HCT116 (cell line): ENCODE measurements at regions not wholly inside any gene's neighbourhood (a gene's known extent, or its start where the extent isn't known, plus 50 kb on each side); places are given as distances from the start of the nearest gene placed in this dataset.

ENCODE experiments used
- ATAC-seq: fragments of 200-7000 bp; cut with Tn5 transposase; 2 replicates; pipeline ENCODE4 v1.9.1; 2020; ENCODE audit warnings: mild to moderate bottlenecking, moderate library complexity
- BruUV-seq: library from RNA; stranded (reverse); fragments of 400-500 nt; replicated peaks from 2 replicates; lab custom pipeline; 2021; lab: Mats Ljungman, UMichigan
- CTCF ChIA-PET: fragments of 300-600 bp; sonication (Branson Sonifier 250); formaldehyde crosslinking; loops from one replicate; lab custom pipeline; 2021; ENCODE audit warnings: antibody characterized with exemption; lab: Charles Lee
- POLR2A ChIA-PET: fragments of 300-600, 350-600 bp; sonication (Branson Sonifier 250); formaldehyde crosslinking; loops from one replicate; lab custom pipeline; 2021; ENCODE audit warnings: antibody characterized with exemption; lab: Charles Lee
- RAD21 ChIA-PET, 2 experiments: fragments of 300-600 bp; sonication (Branson Sonifier 250); formaldehyde crosslinking; loops; one replicate each; lab custom pipeline; 2023; ENCODE audit warnings: low total read pairs in 2 of 2; ENCODE audit not compliant: uncharacterized antibody in 2 of 2, unreplicated experiment in 2 of 2, low non-redundant PET in 1 of 2; lab: Charles Lee
- DNase-seq: peaks from one replicate; pipeline ENCODE4 v3.0.0-alpha.2; 2010; ENCODE audit warnings: low read depth, low spot score
- H2AFZ ChIP-seq: fragments of 200-600 bp; shearing (Covaris generic), sonication (generic); 2 replicates; pipeline ENCODE4 v1.6.1; 2017; ENCODE audit warnings: low read depth, mixed run types, mixed read lengths, antibody characterized with exemption, low read length; ENCODE audit not compliant: poor library complexity, severe bottlenecking
- H3K27ac ChIP-seq: 2 replicates; pipeline ENCODE4 v1.5.1; 2012; ENCODE audit warnings: low read depth, low read length
- H3K27me3 ChIP-seq: fragments of 200-600 bp; sonication (generic); 2 replicates; pipeline ENCODE4 v1.6.1; 2016; ENCODE audit warnings: mixed run types, low read length, mixed read lengths; ENCODE audit not compliant: insufficient read depth
- H3K36me3 ChIP-seq, 2 experiments: fragments of 200-500 bp in 1 of 2; fragments of 200-600 bp in 1 of 2; sonication (Bioruptor generic) in 1 of 2; sonication (generic) in 1 of 2; 2 replicates each; pipeline versions ENCODE4 v1.5.1 to v1.6.1; 2014 to 2016; ENCODE audit warnings: low read length in 2 of 2, inconsistent platforms in 1 of 2, mixed read lengths in 1 of 2, mixed run types in 1 of 2; ENCODE audit not compliant: insufficient read depth in 2 of 2, control insufficient read depth in 1 of 2
- H3K4me1 ChIP-seq, 2 experiments: fragments of 200-600 bp in 1 of 2; sonication (generic) in 1 of 2; 2 replicates each; pipeline versions ENCODE4 v1.5.1 to v1.6.1; 2012 to 2017; ENCODE audit warnings: low read length in 2 of 2, inconsistent platforms in 1 of 2, mild to moderate bottlenecking in 1 of 2, mixed read lengths in 1 of 2, mixed run types in 1 of 2, moderate library complexity in 1 of 2; ENCODE audit not compliant: insufficient read depth in 2 of 2, control insufficient read depth in 1 of 2
- H3K4me2 ChIP-seq: fragments of 200-600 bp; sonication (generic); 2 replicates; pipeline ENCODE4 v1.6.1; 2017; ENCODE audit warnings: mixed run types, low read length, mixed read lengths
- H3K4me3 ChIP-seq, 2 experiments: fragments of 200-600 bp in 1 of 2; sonication (generic) in 1 of 2; replicated peaks in 1 of 2; 2 replicates each; pipeline ENCODE4 v1.5.1; 2011 to 2016; ENCODE audit warnings: low read length in 2 of 2, control low read depth in 1 of 2, low read depth in 1 of 2, mild to moderate bottlenecking in 1 of 2, mixed read lengths in 1 of 2, mixed run types in 1 of 2
- H3K79me2 ChIP-seq: fragments of 200-600 bp; sonication (generic); 2 replicates; pipeline ENCODE4 v1.6.1; 2017; ENCODE audit warnings: mild to moderate bottlenecking, mixed run types, low read length, moderate library complexity, mixed read lengths; ENCODE audit not compliant: insufficient read depth
- H3K9ac ChIP-seq: fragments of 200-600 bp; sonication (generic); 2 replicates; pipeline ENCODE4 v1.6.1; 2016; ENCODE audit warnings: low read length, mixed read lengths
- H3K9me2 ChIP-seq: fragments of 200-600 bp; sonication (generic), shearing (Covaris generic); 2 replicates; pipeline ENCODE4 v1.6.1; 2017; ENCODE audit warnings: mixed run types, mild to moderate bottlenecking, moderate library complexity; ENCODE audit not compliant: insufficient read depth
- H3K9me3 ChIP-seq, 2 experiments: fragments of 200-500 bp in 1 of 2; fragments of 200-600 bp in 1 of 2; sonication (Bioruptor generic) in 1 of 2; sonication (generic) in 1 of 2; 2 replicates each; pipeline ENCODE4 v1.6.1; 2014 to 2017; ENCODE audit warnings: low read length in 2 of 2, mixed read lengths in 2 of 2, inconsistent platforms in 1 of 2, low read depth in 1 of 2, mild to moderate bottlenecking in 1 of 2, mixed run types in 1 of 2, moderate library complexity in 1 of 2; ENCODE audit not compliant: control insufficient read depth in 1 of 2, insufficient read depth in 1 of 2
- H4K20me1 ChIP-seq: fragments of 200-600 bp; sonication (generic), shearing (Covaris generic); 2 replicates; pipeline ENCODE4 v1.6.1; 2017; ENCODE audit warnings: mixed run types, mild to moderate bottlenecking, moderate library complexity; ENCODE audit not compliant: insufficient read depth
- CBX3 ChIP-seq: IDR thresholded peaks from 2 replicates; pipeline ENCODE4 v1.6.1; 2012; ENCODE audit warnings: low read depth
- CTCF ChIP-seq, 3 experiments: fragments of 200-600 bp in 1 of 3; sonication (generic) in 1 of 3; IDR thresholded peaks in 2 of 3; conservative IDR thresholded peaks in 1 of 3; 2 replicates each; pipeline ENCODE4 v1.5.1; 2012 to 2017; ENCODE audit warnings: low read depth in 2 of 3, low read length in 2 of 3, antibody characterized with exemption in 1 of 3, borderline replicate concordance in 1 of 3, control low read depth in 1 of 3, mild to moderate bottlenecking in 1 of 3, mixed read lengths in 1 of 3, mixed run types in 1 of 3, moderate library complexity in 1 of 3; ENCODE audit not compliant: insufficient read depth in 1 of 3
- EGR1 ChIP-seq: IDR thresholded peaks from 2 replicates; pipeline ENCODE4 v1.6.1; 2012; ENCODE audit warnings: low read depth
- ELF1 ChIP-seq: IDR thresholded peaks from 2 replicates; pipeline ENCODE4 v1.6.1; 2012; ENCODE audit warnings: low read depth, borderline replicate concordance
- EZH2 ChIP-seq: fragments of 200-600 bp; sonication (generic); IDR thresholded peaks from 2 replicates; pipeline ENCODE4 v1.6.1; 2017; ENCODE audit warnings: antibody characterized with exemption, mixed run types
- EZH2phosphoT487 ChIP-seq: fragments of 200-600 bp; IDR thresholded peaks from 2 replicates; pipeline ENCODE4 v1.6.1; 2018; ENCODE audit warnings: antibody characterized with exemption, borderline replicate concordance
- FOSL1 ChIP-seq: IDR thresholded peaks from 2 replicates; pipeline ENCODE4 v1.6.1; 2012; ENCODE audit warnings: low read depth
- POLR2A ChIP-seq: IDR thresholded peaks from 2 replicates; pipeline ENCODE4 v1.7.0; 2011; ENCODE audit warnings: borderline replicate concordance; ENCODE audit not compliant: insufficient read depth, insufficient read length; ENCODE audit errors: extremely low read depth
- POLR2AphosphoS5 ChIP-seq: IDR thresholded peaks from 2 replicates; pipeline ENCODE4 v1.6.1; 2011; ENCODE audit warnings: mild to moderate bottlenecking, low read depth, low read length, moderate library complexity
- SIN3A ChIP-seq: IDR thresholded peaks from 2 replicates; pipeline ENCODE4 v1.6.1; 2012; ENCODE audit warnings: low read depth
- SP1 ChIP-seq: IDR thresholded peaks from 2 replicates; pipeline ENCODE4 v1.6.1; 2012; ENCODE audit warnings: low read depth
- SRF ChIP-seq: IDR thresholded peaks from 2 replicates; pipeline ENCODE4 v1.6.1; 2012; ENCODE audit warnings: low read depth
- TCF7L2 ChIP-seq: IDR thresholded peaks from 2 replicates; pipeline ENCODE4 v1.7.0; 2011; ENCODE audit warnings: borderline replicate concordance, inconsistent platforms; ENCODE audit not compliant: insufficient read depth, insufficient read length; ENCODE audit errors: extremely low read depth
- ZNF274 ChIP-seq: fragments of 200-500 bp; sonication (Bioruptor generic); IDR thresholded peaks from 2 replicates; pipeline ENCODE4 v1.6.1; 2014; ENCODE audit warnings: mild to moderate bottlenecking, low read depth, low read length, inconsistent platforms
- intact Hi-C: fragments of 100-400 bp; cut with micrococcal nuclease; formaldehyde crosslinking; loops from 2 replicates; pipeline ENCODE4 v1.10.0; 2022
- TF ChIP-seq, protein P1 (sequence below): IDR thresholded peaks from 2 replicates; pipeline ENCODE4 v1.6.1; 2012; ENCODE audit warnings: low read depth
- TF ChIP-seq, protein P2 (sequence below): IDR thresholded peaks from 2 replicates; pipeline ENCODE4 v1.6.1; 2012
- TF ChIP-seq, protein P3 (sequence below): IDR thresholded peaks from 2 replicates; pipeline ENCODE4 v1.6.1; 2012

DNA sequence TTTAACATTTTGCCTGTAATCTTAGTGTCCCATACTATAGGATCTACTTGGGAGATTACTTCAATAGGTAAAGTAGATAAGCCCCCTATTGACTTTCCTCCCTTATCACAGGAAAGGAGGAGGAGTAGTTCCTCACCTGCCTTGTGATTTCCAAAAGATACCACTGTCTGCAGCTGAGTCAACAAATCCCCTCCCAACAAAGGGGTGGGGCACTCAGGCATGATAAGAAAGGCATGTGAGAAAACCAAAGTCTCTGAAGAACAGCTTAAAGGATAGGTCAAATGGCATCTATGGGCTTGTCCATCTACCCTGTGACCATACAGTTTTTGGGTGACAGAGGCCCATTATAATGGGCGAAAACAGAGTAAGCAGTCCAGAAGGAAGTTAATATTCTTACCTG is 71.3 kb upstream of the WNT7A start:
- Histone ChIP-seq H3K4me1 (no peaks in the 10 kb centered on the region), H3K9me2 (no peaks in the 10 kb centered on the region), H3K79me2 (no peaks in the 10 kb centered on the region), H3K27me3 (peaks cover 8% of the 10 kb centered on the region; the same call in 1 of the 2 replicates), H3K36me3 (no peaks in the 10 kb centered on the region), H3K9me3 (no peaks in the 10 kb centered on the region), H3K4me2 (no peak overlapping the region), H3K9ac (no peak overlapping the region), H2AFZ (no peak overlapping the region), H3K4me3 (no peak overlapping the region), H4K20me1 (no peaks in the 10 kb centered on the region), H3K27ac (no peak overlapping the region)
- ChIA-PET POLR2A (no interaction called here), CTCF (no interaction called here), RAD21 (interaction anchor here in 1 of 2 experiments (0.6 kb wide), 1 partner anchor 65 kb away, joined by 3 read pairs; no protein-coding TSS in a partner anchor)
- TF ChIP-seq SRF (no peak), TCF7L2 (no peak), EZH2 (no peak), CTCF (IDR thresholded peaks at IDR 0.05 in 2 of 3, conservative IDR thresholded peaks at IDR 0.05 in 1 of 3; ENCODE audit: borderline replicate concordance in 1 of 3, insufficient read depth in 1 of 3, low read depth in 2 of 3, low read length in 2 of 3) (no peak), ELF1 (no peak), EZH2phosphoT487 (no peak), POLR2AphosphoS5 (no peak), CBX3 (no peak), SP1 (no peak), ZNF274 (no peak), EGR1 (no peak), POLR2A (no peak), FOSL1 (no peak), SIN3A (no peak)
- TF ChIP-seq, protein P1, sequence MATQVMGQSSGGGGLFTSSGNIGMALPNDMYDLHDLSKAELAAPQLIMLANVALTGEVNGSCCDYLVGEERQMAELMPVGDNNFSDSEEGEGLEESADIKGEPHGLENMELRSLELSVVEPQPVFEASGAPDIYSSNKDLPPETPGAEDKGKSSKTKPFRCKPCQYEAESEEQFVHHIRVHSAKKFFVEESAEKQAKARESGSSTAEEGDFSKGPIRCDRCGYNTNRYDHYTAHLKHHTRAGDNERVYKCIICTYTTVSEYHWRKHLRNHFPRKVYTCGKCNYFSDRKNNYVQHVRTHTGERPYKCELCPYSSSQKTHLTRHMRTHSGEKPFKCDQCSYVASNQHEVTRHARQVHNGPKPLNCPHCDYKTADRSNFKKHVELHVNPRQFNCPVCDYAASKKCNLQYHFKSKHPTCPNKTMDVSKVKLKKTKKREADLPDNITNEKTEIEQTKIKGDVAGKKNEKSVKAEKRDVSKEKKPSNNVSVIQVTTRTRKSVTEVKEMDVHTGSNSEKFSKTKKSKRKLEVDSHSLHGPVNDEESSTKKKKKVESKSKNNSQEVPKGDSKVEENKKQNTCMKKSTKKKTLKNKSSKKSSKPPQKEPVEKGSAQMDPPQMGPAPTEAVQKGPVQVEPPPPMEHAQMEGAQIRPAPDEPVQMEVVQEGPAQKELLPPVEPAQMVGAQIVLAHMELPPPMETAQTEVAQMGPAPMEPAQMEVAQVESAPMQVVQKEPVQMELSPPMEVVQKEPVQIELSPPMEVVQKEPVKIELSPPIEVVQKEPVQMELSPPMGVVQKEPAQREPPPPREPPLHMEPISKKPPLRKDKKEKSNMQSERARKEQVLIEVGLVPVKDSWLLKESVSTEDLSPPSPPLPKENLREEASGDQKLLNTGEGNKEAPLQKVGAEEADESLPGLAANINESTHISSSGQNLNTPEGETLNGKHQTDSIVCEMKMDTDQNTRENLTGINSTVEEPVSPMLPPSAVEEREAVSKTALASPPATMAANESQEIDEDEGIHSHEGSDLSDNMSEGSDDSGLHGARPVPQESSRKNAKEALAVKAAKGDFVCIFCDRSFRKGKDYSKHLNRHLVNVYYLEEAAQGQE, result no peak
- TF ChIP-seq, protein P2, sequence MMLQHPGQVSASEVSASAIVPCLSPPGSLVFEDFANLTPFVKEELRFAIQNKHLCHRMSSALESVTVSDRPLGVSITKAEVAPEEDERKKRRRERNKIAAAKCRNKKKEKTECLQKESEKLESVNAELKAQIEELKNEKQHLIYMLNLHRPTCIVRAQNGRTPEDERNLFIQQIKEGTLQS, result no peak
- TF ChIP-seq, protein P3, sequence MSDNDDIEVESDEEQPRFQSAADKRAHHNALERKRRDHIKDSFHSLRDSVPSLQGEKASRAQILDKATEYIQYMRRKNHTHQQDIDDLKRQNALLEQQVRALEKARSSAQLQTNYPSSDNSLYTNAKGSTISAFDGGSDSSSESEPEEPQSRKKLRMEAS, result no peak
- no peak for ATAC-seq
- no peak for DNase-seq
- no TSS peak for BruUV-seq
- intact Hi-C loops, result no loop called here
